Stimulated activated naive CD8-positive, alpha-beta T cell treated with anti-CD3 and anti-CD28 coated beads, Interleukin-15, amount 100 ng/mL, for 72 hours (primary cell): ENCODE measurements at regions not wholly inside any gene's neighbourhood (a gene's known extent, or its start where the extent isn't known, plus 50 kb on each side); places are given as distances from the start of the nearest gene placed in this dataset.
A peak's percentile ranks its signal among the peaks of the same experiment; 100 is the strongest.
"Not testable (repeated sequence)": the region's sequence is repeated elsewhere in the genome, so short reads cannot be mapped to it uniquely, and the experiment has no call there.

Experiments used
- ATAC-seq: fragments of 150-1000 bp; cut with Tn5 transposase; 2 replicates; pipeline ENCODE4 v1.10.0; 2021; ENCODE audit warnings: mild to moderate bottlenecking, moderate library complexity
- DNase-seq, 2 donors: peaks; one replicate each; pipeline ENCODE4 v3.0.0; 2021 to 2022
- H3K27ac Mint-ChIP-seq, 2 donors: one replicate each; pipeline ENCODE4 v1.8.0; 2022; ENCODE audit warnings: mild to moderate bottlenecking in 2 of 2, mixed read lengths in 2 of 2, moderate library complexity in 2 of 2
- H3K27me3 Mint-ChIP-seq: one replicate; pipeline ENCODE4 v1.8.0; 2022; ENCODE audit warnings: mixed read lengths
- H3K4me1 Mint-ChIP-seq: one replicate; pipeline ENCODE4 v1.8.0; 2022; ENCODE audit warnings: mild to moderate bottlenecking, mixed read lengths
- H3K4me3 Mint-ChIP-seq, 2 donors: one replicate each; pipeline ENCODE4 v1.8.0; 2022; ENCODE audit warnings: mild to moderate bottlenecking in 2 of 2, mixed read lengths in 2 of 2, moderate library complexity in 1 of 2
- H3K9me3 Mint-ChIP-seq, 2 donors: one replicate each; pipeline ENCODE4 v1.8.0; 2022; ENCODE audit warnings: mixed read lengths in 2 of 2

GRCh38 chr5:172544371-172545095 is 90.2 kb upstream of the SH3PXD2B start:
- Mint-ChIP-seq H3K4me1 (no peaks in the 10 kb centered on the region), H3K9me3 (no peaks in the 10 kb centered on the region), H3K27me3 (peaks cover 28% of the 10 kb centered on the region), H3K27ac (peak overlapping the region in 1 of 2 donors; percentile 10), H3K4me3 (no peak overlapping the region)
- ATAC-seq: no peak
- DNase-seq: no peak

- peaks cover 28% of the 10 kb centered on the region for H3K27me3 Mint-ChIP-seq
- no peak overlapping the region for H3K27ac Mint-ChIP-seq
- DNase-seq (no peak), ATAC-seq (no peak)
- H3K4me3 Mint-ChIP-seq: no peak overlapping the region
- H3K9me3 Mint-ChIP-seq: no peaks in the 10 kb centered on the region
- H3K4me1 Mint-ChIP-seq: no peaks in the 10 kb centered on the region
These were observed 89.4 kb upstream of the SH3PXD2B start for GRCh38 chr5:172543484-172544298.

- Mint-ChIP-seq H3K27ac (no peak overlapping the region), H3K4me1 (no peaks in the 10 kb centered on the region), H3K27me3 (peaks cover 28% of the 10 kb centered on the region), H3K4me3 (no peak overlapping the region), H3K9me3 (no peaks in the 10 kb centered on the region)
- ATAC-seq (no peak), DNase-seq (no peak)
These were observed 88.4 kb upstream of the SH3PXD2B start for GRCh38 chr5:172542651-172543131.

GRCh38 chr5:172541773-172542136 is 87.4 kb upstream of the SH3PXD2B start:
- Mint-ChIP-seq H3K27ac (no peak overlapping the region), H3K4me1 (no peaks in the 10 kb centered on the region), H3K4me3 (no peak overlapping the region), H3K27me3 (peaks cover 23% of the 10 kb centered on the region), H3K9me3 (no peaks in the 10 kb centered on the region)
- ATAC-seq: no peak
- no peak for DNase-seq

- Mint-ChIP-seq H3K4me3 (no peak overlapping the region), H3K9me3 (no peaks in the 10 kb centered on the region), H3K27me3 (peaks cover 17% of the 10 kb centered on the region), H3K27ac (no peak overlapping the region), H3K4me1 (no peaks in the 10 kb centered on the region)
- DNase-seq: no peak
- ATAC-seq: no peak
These were observed 86.9 kb upstream of the SH3PXD2B start for GRCh38 chr5:172541099-172541772.

GRCh38 chr5:172540099-172540870 is 86.0 kb upstream of the SH3PXD2B start:
- DNase-seq: no peak
- Mint-ChIP-seq H3K9me3 (no peaks in the 10 kb centered on the region), H3K4me1 (no peaks in the 10 kb centered on the region), H3K4me3 (no peak overlapping the region), H3K27me3 (peaks cover 8% of the 10 kb centered on the region), H3K27ac (no peak overlapping the region)
- ATAC-seq: no peak

- DNase-seq: no peak
- no peaks in the 10 kb centered on the region for H3K9me3 Mint-ChIP-seq
- no peak overlapping the region for H3K27ac Mint-ChIP-seq
These were observed 80.8 kb upstream of the SH3PXD2B start for GRCh38 chr5:172535108-172535445.

GRCh38 chr5:172534229-172535107 is 80.1 kb upstream of the SH3PXD2B start:
- ATAC-seq (peak; percentile 26), DNase-seq (no peak)
- Mint-ChIP-seq H3K27me3 (peaks cover 12% of the 10 kb centered on the region), H3K4me1 (peaks cover 14% of the 10 kb centered on the region), H3K9me3 (no peaks in the 10 kb centered on the region), H3K4me3 (no peak overlapping the region), H3K27ac (no peak overlapping the region)

More at GRCh38 chr5:172535108-172535445, 80.8 kb upstream of the SH3PXD2B start:
- no peak for ATAC-seq
- peaks cover 10% of the 10 kb centered on the region for H3K27me3 Mint-ChIP-seq
- no peak overlapping the region for H3K4me3 Mint-ChIP-seq
- H3K4me1 Mint-ChIP-seq: peaks cover 14% of the 10 kb centered on the region

GRCh38 chr5:172533399-172534228 is 79.3 kb upstream of the SH3PXD2B start:
- peaks cover 14% of the 10 kb centered on the region for H3K4me1 Mint-ChIP-seq
- H3K27me3 Mint-ChIP-seq: peaks cover 17% of the 10 kb centered on the region
- no peak overlapping the region for H3K27ac Mint-ChIP-seq
- DNase-seq (no peak), ATAC-seq (peak; percentile 37)
- H3K9me3 Mint-ChIP-seq: no peaks in the 10 kb centered on the region
- H3K4me3 Mint-ChIP-seq: no peak overlapping the region

GRCh38 chr5:172533058-172533398 is 78.7 kb upstream of the SH3PXD2B start:
- H3K27ac Mint-ChIP-seq: no peak overlapping the region
- no peaks in the 10 kb centered on the region for H3K9me3 Mint-ChIP-seq

GRCh38 chr5:172532439-172532838 is 78.1 kb upstream of the SH3PXD2B start:
- Mint-ChIP-seq H3K27me3 (peaks cover 24% of the 10 kb centered on the region), H3K4me1 (peaks cover 14% of the 10 kb centered on the region)
- H3K9me3 Mint-ChIP-seq, H3K27ac Mint-ChIP-seq, ATAC-seq, H3K4me3 Mint-ChIP-seq, DNase-seq: not testable (repeated sequence)

More at GRCh38 chr5:172533058-172533398, 78.7 kb upstream of the SH3PXD2B start:
- Mint-ChIP-seq H3K27me3 (peaks cover 22% of the 10 kb centered on the region), H3K4me1 (peaks cover 14% of the 10 kb centered on the region), H3K4me3 (no peak overlapping the region)
- DNase-seq (no peak), ATAC-seq (no peak)

GRCh38 chr5:172531704-172532026 is 77.3 kb upstream of the SH3PXD2B start:
- peaks cover 24% of the 10 kb centered on the region for H3K27me3 Mint-ChIP-seq
- H3K27ac Mint-ChIP-seq: no peak overlapping the region
- DNase-seq: no peak
- H3K9me3 Mint-ChIP-seq: no peaks in the 10 kb centered on the region
- peaks cover 14% of the 10 kb centered on the region for H3K4me1 Mint-ChIP-seq
- ATAC-seq: no peak
- H3K4me3 Mint-ChIP-seq: no peak overlapping the region

GRCh38 chr5:172530878-172531703 is 76.8 kb upstream of the SH3PXD2B start:
- H3K27ac Mint-ChIP-seq: no peak overlapping the region
- peaks cover 14% of the 10 kb centered on the region for H3K4me1 Mint-ChIP-seq
- no peak overlapping the region for H3K4me3 Mint-ChIP-seq
- no peaks in the 10 kb centered on the region for H3K9me3 Mint-ChIP-seq
- no peak for ATAC-seq
- DNase-seq: no peak
- H3K27me3 Mint-ChIP-seq: peaks cover 27% of the 10 kb centered on the region
